ENCODE measurements at regions not wholly inside any gene's neighbourhood (a gene's known extent, or its start where the extent isn't known, plus 50 kb on each side); places are given as distances from the start of the nearest gene placed in this dataset.
"Not testable (repeated sequence)": the region's sequence is repeated elsewhere in the genome, so short reads cannot be mapped to it uniquely, and the experiment has no call there.

DNA sequence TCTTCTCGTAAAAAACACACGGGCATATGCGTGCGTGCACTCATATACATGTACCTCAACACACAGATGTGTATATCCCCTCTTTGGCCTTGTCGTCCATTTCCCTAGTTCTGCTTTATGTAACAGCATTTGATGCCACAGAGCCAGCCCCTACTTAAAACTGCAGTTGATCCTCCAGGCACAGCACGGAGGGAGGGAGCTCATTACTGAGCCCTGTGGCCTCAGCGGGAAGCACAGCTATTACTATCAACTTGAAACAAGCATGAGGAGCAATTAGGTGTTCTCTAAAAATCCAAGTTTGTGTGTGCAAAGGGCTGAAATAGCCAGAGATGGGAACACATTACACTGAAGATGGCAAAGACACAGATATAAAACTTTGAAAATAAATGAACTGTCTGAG, 580.9 kb downstream of the GLRX3 start:
- no peak for DNase-seq (ENCODE audit: low read depth in 3 of 3)

DNA sequence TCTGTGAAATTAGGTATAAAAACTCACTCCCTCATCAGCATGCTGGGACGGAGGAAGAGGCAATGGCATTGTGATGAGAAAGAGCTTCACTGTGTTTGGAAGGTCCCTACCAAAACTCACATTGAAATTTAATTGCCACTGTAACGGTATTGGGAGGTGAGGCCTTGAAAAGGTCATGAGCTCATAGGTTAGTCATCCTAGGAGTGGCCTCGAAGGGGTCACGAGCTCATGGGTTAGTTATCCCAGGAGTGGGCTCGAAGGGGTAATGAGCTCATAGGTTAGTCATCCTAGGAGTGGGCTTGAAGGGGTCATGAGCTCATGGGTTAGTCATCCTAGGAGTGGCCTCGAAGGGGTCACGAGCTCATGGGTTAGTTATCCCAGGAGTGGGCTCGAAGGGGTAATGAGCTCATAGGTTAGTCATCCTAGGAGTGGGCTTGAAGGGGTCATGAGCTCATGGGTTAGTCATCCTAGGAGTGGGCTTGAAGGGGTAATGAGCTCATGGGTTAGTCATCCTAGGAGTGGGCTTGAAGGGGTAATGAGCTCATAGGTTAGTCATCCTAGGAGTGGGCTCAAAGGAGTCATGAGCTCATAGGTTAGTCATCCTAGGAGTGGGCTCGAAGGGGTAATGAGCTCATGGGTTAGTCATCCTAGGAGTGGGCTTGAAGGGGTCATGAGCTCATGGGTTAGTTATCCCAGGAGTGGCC, 582.7 kb downstream of the GLRX3 start:
- DNase-seq (ENCODE audit: low read depth in 3 of 3) = not testable (repeated sequence)

DNA sequence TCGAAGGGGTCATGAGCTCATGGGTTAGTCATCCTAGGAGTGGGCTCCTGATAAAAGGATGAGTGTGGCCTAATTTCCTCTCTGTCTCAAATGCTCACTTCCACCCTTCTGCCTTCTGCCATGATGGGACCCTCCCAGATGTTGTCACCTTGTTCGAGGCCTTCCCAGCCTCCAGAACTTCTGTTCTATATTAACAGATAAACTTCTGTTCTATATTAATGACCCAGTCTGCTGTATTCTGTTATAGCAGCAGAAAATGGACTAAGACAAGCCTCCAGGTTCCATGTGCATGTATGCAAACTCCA, 583.2 kb downstream of the GLRX3 start:
- DNase-seq (ENCODE audit: low read depth in 3 of 3) = no peak

DNA sequence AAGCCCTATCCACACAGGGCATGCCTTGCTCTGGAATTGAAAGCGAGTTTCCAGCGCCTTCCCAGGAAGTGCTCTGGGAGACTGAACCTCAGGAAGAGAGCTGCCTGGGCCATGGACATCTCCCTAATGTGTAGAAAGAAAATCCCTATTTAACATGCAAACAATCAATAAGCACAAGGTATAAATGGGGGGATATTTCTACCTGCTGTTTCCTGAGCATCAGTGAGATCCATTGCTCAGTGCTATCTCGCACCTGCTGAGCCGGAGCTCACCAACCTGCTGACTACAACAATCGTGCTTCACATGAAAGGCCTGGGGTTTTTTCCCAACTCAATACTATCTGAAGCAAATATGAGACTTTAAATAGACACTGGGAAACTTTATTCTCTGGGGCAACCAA, 584.0 kb downstream of the GLRX3 start:
- DNase-seq (ENCODE audit: low read depth in 3 of 3) = no peak

DNA sequence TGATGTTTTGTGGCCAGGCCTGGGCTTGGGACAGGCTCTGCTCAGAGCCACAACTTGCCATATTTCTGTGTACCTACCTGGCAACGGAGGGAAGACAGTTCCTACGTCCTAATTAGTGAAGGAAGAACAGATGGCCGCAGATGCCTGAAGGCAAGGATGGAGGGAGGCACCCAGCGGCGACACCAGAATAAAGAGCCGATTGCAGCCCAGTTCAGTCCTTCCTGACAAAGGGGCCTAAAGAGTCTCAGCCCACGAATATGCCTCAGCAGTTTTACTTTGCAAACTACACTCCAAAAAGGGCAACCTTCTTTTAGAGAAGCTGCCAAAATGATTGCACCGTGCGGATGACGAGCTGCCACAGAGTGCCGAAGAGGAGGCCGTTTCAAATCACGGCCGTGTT, 585.8 kb downstream of the GLRX3 start:
- DNase-seq (ENCODE audit: low read depth in 3 of 3) = no peak

DNA sequence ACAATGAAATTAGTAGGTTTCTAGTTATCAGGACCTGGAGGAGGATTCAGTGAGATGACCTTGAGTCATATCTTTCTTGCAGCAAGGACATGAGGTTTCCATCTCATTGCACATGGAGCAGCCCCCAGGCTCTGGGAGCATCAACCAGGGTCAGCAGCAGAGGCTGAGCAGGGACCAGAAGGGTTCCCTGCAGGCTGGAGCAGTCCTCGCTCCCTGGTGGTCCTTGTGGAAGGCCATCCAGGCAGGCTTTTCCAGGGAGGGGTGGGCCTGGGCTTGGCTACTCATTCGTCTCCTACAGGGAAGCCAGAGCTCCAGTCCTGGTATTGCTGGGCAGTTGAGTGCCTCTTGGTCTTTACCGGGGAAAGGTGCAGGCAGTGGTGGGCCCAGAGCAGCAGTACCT, 587.5 kb downstream of the GLRX3 start:
- DNase-seq (ENCODE audit: low read depth in 3 of 3) = no peak

DNA sequence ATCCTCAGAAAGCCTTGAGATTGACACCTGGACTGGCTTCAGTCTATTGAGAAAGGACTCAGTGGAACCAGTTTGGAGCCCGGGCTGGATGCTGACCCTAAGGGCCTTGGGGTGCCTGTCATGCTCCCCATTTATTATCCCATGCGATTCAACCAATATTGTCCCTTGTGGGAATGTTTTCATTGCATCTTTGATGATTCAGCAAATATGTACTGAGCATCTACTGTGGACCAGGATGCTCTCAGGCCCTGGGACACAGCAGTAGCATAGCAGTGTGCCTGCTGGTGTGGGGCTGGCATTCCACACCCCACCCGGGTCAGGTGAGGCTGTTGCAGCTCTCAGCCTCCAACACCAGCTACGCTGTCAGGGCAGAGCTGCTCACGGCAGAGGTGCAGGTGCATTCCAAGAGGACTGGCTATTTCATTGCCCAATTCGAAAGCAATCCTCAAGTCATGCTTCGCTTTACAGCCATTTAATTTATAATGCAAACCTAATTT, 586.0 kb downstream of the TCERG1L start:
- DNase-seq (ENCODE audit: low read depth in 3 of 3) = no peak

DNA sequence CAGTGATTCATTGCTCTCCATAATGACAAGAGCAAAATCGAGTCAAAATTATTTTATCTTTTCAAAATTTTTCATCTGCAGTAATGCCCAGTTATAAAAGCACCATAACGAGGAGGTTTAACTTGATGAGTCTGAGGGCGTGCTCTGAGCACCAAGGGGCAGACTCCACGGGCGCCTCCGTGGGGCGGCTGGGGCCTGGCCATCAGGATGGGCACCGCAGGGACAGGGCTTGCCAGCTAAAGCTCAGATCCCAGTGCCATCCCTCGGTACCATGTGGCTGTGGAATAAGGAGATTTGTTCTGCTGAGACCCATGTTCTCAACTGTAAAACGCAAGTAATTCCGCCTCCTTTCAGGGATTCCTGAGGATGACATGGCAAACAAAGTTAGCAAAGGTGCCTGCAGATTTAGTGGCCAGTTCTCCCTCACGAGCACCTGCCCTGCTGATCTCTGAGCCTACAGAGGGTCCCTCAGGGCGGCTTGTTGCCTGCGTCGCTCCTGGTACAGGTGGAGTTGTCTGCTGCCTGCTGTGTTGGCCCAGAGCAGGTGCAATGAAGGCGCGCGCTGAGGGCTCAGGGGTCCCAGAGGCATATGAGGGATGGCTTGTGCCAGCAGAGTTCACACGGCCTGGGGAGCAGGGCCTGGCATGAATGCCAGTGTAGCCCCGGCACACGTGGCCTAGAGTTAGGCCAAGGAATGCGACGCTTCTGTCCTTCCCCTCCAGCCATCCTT, 584.4 kb downstream of the TCERG1L start:
- no peak for DNase-seq (ENCODE audit: low read depth in 3 of 3)

DNA sequence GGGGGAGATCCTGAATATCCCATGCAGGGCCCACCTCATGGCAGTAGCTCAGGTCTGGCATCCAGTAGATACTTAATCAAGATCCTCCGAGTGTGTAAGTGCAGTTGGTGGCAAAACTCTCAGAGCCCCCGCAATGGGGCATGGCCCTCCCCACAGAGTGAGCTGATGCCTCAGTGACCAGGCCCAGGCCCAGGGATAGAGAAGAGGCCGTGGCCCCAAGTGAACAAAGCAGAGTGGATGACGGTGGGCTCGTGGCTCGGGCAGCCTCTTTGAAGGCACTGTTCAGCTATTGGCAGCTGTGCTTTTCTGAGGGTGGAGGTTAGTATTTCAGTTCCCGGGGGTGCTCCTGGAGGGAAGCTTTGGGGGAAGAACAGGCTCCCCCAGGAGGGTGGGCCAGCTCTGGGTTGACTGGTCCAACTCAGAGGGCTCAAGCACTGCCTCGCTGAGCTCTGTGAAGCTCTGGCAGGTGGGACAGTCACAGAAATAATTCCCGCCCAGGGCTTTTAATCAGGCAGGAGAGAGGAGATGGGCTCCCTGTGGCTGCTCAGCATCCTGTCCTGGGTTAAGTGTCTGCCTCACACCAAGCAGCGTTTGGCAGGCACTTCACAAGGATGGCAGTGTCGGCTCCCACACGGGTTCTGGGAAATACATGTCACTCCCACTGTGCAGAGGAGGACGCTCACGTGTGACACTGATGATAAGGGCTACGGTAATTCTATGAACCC, 583.6 kb downstream of the TCERG1L start:
- DNase-seq (ENCODE audit: low read depth in 3 of 3) = no peak

DNA sequence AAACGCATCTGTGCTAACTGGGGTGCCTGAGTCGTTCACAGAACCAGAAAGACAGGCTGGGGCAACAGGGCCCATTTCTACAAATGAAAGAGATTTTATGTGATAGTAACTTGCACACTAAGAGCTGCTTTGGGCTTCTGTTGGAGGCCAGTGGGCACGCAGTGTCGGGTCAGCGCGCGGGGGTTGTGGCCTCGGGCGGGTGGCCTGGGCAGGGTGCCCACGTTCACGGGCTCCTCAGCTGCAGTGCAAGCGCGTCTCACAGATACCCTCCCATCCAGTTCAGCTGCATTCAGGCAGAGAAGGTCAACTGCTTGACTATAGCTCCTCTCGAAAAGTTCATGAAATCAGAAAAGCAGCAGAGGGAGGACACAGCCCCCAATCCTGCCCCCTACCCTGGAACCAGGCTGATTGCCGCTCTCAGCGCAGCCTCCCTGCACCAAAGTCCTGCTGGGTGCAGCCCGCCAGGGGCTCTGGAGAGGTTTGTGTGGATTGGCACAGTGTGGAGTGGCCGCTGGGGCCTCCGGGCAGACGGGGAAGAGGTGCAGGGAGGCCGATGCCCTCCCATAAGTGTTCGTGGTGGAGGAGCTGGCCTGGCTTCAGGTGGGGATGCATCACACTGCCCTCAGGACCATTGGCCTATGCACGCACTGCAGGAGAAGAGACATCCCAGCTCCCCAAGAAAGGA, 582.8 kb downstream of the TCERG1L start:
- DNase-seq (ENCODE audit: low read depth in 3 of 3) = no peak

DNA sequence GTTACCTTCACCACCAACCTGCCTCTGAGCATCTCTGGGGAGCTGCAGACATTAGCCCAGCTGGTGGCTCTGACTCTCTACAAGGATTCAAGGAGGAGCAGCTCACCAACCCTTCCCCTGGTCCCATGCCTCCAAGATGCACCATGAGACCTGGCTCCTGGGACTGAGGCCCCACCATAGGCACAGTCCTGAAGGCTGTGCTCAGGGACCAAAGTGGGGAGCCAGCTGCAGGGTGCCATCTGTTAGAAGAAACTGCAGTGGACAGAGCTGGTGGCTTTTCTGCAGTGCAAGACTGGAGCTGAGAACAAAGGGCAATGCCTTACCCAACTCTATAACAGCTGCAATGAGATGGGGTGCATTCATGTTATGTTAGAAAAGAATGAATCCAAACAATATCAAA, 581.6 kb downstream of the TCERG1L start:
- no peak for DNase-seq (ENCODE audit: low read depth in 3 of 3)

DNA sequence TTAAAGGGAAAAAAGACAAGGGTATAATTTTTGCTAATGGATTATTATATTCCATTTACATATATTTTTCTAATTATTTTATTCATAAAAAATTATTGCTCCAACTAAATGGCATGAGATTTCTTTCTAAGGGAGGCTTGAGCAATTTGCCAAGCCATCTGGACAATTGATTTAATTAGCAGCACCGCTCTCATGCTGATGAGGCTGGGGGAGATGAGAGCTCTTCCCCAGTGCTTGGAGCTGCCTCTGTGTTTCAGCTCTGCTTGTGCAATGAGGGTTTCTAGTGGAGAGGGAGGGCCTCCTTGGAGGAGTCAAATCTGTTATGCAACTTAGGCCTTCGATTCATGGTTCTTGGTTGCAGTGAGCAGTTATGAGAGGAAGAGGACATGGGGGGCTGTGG, 574.3 kb downstream of the TCERG1L start:
- no peak for DNase-seq (ENCODE audit: low read depth in 3 of 3)

DNA sequence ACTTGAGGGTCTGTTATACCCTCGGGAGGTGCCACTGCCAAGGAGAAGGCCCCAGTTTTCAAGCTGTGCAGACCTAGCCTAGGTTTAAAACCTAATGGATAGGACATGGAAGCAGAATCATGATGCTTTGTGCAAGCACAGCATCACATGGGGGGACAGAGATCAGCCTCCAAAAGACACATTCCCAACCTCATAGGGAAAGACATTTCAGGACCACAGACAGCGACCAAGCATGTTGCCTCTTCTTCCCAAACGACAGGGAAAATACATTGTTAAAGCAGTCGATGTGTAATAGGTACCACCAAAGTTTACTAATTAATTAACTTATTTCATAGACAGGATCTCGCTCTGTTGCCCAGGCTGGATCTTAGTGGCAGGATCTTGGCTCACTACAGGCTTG, 573.9 kb downstream of the TCERG1L start:
- no peak for DNase-seq (ENCODE audit: low read depth in 3 of 3)

DNA sequence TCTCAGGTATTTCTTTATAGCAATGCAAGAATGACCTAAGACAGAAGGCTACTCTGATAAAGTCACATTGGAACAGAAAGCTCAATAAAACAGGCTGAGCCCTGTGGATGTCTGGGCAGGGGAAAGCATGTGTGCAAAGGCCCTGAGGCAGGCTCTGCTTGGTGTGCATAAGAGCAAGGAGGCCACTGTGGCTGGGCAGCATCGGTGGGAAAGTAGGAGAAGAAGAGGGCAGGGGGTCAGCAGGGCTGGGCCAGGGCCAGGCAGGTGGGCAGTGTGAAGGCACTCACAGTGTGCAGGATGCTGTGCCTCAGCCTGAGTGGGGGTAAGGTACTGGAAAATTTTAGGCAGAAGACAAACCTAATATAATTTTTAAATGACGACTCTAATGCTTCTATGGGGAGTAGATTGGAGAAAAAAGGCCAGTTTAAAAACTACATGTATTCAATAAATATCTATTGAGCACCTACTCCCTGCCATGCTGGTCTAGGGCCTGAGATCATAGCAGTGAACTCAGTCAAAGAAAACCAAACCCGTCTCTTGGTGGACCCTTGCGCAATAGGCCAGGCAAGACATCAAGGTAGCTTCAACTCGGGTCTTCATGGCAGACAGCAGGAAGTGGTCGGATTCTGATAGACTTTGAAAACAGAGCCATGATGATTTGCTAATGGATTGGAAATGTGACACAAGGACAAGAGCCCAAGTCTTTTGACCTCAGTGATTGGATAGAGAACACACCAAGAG, 572.3 kb downstream of the TCERG1L start:
- no peak for DNase-seq (ENCODE audit: low read depth in 3 of 3)

DNA sequence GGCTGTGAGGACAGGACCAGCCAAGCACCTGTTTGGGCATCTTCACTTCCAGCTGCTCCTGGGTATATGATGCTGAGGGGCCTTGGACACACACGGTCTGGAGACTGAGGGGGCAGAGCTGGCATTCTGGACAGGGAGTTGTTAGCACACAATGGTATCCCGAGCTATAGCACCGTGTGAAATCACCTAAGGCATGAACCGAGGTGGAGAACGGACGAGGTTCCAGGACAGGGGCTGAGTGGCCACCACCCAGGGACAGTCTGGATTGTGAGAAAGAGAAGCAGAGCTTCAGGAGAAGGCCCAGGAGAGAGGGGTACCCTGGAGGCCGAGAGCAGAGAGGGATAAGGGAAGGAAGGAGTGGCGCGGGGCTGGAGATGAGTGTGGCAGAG, 571.8 kb downstream of the TCERG1L start:
- no peak for DNase-seq (ENCODE audit: low read depth in 3 of 3)

DNA sequence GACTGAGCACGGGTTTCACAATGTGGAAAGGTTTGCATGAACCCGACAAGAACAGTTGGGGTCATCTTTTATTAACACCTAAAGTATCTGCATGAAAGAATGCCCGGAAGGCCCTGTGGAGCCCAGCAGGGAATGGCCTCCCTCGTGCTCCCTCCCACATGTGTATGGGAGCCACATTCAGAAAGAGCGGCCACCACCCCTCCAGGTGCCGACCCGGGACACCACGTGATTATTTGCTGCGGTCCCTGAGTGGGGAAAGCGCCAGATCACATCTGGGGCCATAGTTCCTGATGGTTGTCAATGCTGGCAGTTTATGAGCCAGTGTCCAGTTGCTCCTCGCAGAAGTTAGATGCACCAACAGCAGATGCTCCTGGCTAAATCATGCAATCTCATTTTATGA, 571.4 kb downstream of the TCERG1L start:
- DNase-seq (ENCODE audit: low read depth in 3 of 3) = no peak

DNA sequence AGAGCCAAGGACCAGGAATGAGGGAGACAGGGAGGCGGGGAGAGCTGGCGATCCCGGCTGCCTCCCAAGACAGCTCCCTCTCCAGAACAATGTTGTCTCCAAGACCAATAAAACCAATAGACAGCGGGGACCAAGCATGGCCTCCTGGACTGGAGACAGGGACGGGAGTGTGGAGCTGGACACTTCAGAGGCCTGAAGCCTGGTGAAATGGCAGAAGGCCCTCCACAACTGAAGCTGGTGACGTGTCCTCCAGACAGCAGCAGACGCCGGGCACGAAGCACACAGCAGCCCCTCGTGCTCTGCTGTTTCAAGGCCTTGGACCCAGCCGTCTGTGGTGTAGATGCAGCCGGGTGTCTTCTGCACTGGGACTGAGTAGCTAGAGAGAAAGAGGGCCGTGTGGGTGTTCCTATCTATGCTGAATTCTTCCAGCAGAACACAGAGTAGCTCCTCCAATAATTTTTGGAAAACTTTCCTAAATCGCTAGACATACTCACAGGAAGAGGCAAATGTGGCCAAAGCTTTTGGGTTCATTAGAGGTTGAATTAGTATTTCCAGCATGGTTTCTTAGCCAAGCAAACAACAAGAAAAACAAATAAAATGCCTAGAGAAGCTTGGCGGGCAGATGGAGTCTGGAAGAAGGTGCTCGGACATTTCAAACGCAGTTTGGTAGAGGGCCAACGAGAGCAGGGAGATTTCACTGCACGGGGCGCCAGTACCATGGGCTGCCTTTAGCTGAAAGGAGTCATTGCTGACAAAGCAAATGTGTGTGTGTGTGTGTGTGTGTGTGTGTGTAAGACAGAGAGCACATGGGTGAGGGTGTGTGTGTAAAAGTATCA, 570.4 kb downstream of the TCERG1L start:
- no peak for DNase-seq (ENCODE audit: low read depth in 3 of 3)

DNA sequence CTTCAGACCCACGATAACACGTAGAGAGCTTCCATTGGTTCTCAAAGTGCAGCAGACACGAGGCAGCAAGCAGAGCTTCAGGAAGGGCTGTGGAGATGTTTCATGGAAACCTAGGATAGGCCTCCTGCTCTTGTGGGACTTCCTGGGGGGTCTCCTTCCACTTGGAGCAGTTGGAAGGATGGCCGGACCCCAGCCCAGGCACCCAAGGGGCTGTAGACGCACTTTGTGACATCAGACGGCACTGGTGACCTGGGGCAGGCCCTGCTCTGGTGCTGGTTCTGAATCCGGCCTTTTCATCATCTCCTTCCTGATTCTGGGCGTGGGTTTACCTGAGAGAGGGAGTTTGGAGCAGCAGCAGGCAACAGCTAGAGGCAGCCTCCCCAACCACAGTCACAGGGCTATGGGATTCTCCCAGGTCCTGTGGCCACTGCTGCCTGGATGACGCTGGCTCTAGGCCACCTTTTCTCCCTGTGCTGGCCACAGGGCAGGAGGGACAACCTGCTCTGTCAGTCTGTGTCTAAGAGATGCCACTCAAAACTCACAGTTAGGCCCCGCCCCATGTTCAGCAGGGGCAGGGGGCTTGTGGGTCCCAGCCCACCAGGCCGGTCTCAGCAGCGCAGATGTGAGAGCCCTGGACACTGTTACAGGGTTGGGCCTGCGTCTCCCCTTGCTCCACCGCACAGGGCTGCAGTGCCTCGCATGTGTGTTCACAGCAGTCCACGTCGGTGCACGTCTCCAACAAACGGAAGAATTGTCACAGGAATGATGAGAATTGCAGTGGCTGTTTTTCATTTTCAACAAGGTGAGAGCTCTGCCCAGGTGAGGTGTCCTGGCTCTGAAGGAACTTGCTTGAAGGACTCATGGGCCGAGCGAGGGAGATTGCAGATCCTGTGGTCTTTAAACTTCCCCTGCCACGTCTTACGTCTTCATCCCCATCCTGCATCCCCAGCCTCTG, 569.3 kb downstream of the TCERG1L start:
- no peak for DNase-seq (ENCODE audit: low read depth in 3 of 3)

DNA sequence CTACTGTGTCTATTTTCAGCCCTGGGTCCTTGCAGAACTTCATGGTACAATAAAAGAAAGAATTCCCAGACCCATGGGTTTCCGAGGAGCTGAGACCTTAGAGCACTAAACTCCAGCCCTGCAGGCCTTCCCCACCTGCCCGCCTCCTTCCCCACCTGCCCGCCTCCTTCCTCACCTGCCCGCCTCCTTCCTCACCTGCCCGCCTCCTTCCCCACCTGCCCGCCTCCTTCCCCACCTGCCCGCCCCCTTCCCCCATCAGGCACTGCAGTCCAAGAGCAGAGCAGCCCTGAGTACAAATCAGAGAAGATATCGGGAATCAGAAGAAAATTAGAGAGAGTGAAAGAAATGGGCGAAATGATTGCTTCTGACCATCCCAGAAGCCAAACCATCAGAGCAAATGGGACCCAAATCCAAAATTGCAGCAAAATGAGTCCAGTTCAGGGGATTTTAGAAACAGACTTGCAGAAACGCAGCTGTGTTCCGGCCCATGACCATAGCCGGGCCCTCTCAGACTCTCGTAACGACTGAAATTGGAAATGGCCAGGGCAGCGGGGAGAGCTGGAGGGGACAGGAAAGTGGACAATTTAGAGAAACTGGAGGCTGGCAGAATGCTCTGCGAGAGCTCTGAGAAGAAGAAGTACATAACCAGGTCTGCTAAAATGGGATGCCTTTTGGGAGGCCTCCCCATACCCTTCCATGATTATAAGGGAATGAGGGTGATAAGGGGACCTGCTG, 568.4 kb downstream of the TCERG1L start:
- no peak for DNase-seq (ENCODE audit: low read depth in 3 of 3)

Measured in stimulated activated CD4-positive, alpha-beta T cell treated with anti-CD3 and anti-CD28 coated beads, TNF-alpha, amount 100 ng/mL, for 4 hours (primary cell).